Muscle layer of duodenum (tissue), 2 donors: ENCODE measurements at regions not wholly inside any gene's neighbourhood (a gene's known extent, or its start where the extent isn't known, plus 50 kb on each side); places are given as distances from the start of the nearest gene placed in this dataset.
"Not testable (repeated sequence)": the region's sequence is repeated elsewhere in the genome, so short reads cannot be mapped to it uniquely, and the experiment has no call there.

Experiments used
- H3K27ac ChIP-seq: one replicate; pipeline ENCODE4 v1.7.0; 2013; ENCODE audit warnings: mild to moderate bottlenecking, low read length
- H3K27me3 ChIP-seq: one replicate; pipeline ENCODE4 v1.7.0; 2013; ENCODE audit warnings: low read depth, mild to moderate bottlenecking, control low read depth, low read length
- H3K36me3 ChIP-seq, 2 donors: one replicate each; pipeline ENCODE4 v1.7.0; 2013; ENCODE audit warnings: low read length in 2 of 2, control low read depth in 1 of 2, mild to moderate bottlenecking in 1 of 2; ENCODE audit not compliant: insufficient read depth in 2 of 2, control insufficient read depth in 1 of 2
- H3K4me1 ChIP-seq, 2 donors: one replicate each; pipeline ENCODE4 v1.7.0; 2013; ENCODE audit warnings: low read length in 2 of 2, mild to moderate bottlenecking in 2 of 2, control low read depth in 1 of 2, moderate library complexity in 1 of 2; ENCODE audit not compliant: insufficient read depth in 2 of 2, control insufficient read depth in 1 of 2
- H3K4me3 ChIP-seq, 2 donors: one replicate each; pipeline ENCODE4 v1.7.0; 2013; ENCODE audit warnings: low read length in 2 of 2, low read depth in 1 of 2, mild to moderate bottlenecking in 1 of 2
- H3K9me3 ChIP-seq, 2 donors: one replicate each; pipeline ENCODE4 v1.7.0; 2013; ENCODE audit warnings: low read length in 2 of 2, control low read depth in 1 of 2, mild to moderate bottlenecking in 1 of 2; ENCODE audit not compliant: control insufficient read depth in 1 of 2
- donor health status: healthy.

- no peaks in the 10 kb centered on the region for H3K9me3 ChIP-seq
- H3K27ac ChIP-seq, result no peak overlapping the region
- H3K36me3 ChIP-seq, result no peaks in the 10 kb centered on the region
- no peak overlapping the region for H3K4me3 ChIP-seq
- H3K4me1 ChIP-seq, result no peaks in the 10 kb centered on the region
- no peaks in the 10 kb centered on the region for H3K27me3 ChIP-seq
Measured at GRCh38 chr13:73662833-73663232, 471.4 kb downstream of the KLF12 start.

DNA sequence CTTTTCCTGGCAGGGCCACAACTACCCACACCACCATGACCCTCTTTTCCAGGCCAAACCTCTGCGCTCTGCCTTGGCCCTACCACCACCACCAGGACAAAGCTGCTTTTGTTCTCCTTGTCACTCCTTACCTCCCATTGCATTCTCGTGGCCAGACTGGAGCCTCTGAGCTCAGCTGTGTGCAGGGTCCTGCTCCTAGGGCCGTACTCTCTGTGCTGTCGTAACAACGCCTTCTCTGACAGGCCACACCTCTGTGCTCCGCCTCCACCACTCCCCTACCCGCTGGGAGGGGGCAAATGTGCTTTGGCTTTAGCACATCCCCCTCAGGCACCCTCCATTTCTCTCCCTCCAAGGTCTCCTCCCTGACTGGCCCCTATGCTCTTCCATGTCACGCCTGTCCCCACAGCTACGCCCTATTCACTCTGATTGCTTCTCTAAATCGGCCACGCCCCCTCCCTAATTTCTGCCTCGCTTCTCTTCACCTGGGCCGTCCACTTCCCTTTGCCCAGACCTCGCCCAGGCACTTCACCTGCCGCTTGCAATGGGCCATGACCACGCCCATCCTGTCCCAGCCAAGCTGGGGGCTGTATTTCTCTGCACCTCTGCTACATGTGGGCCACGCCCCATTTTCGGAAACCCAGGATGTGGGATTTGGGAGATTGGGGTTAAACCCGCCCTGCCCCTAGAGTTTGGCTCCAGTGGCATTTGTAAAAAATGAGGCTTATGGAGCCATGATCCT lies 472.3 kb downstream of the KLF12 start:
- Histone ChIP-seq H3K36me3 (no peaks in the 10 kb centered on the region), H3K4me3 (no peak overlapping the region), H3K27ac (no peak overlapping the region), H3K9me3 (no peaks in the 10 kb centered on the region), H3K4me1 (no peaks in the 10 kb centered on the region), H3K27me3 (no peaks in the 10 kb centered on the region)

GRCh38 chr13:73661066-73661465 lies 473.1 kb downstream of the KLF12 start:
- H3K27ac ChIP-seq, result no peak overlapping the region
- H3K36me3 ChIP-seq, result no peaks in the 10 kb centered on the region
- no peaks in the 10 kb centered on the region for H3K27me3 ChIP-seq
- no peak overlapping the region for H3K4me3 ChIP-seq
- H3K4me1 ChIP-seq, result no peaks in the 10 kb centered on the region
- H3K9me3 ChIP-seq, result no peaks in the 10 kb centered on the region

GRCh38 chr13:73658639-73659038 lies 475.6 kb downstream of the KLF12 start:
- Histone ChIP-seq H3K36me3 (no peaks in the 10 kb centered on the region), H3K9me3 (no peaks in the 10 kb centered on the region), H3K27ac (no peak overlapping the region), H3K27me3 (no peaks in the 10 kb centered on the region), H3K4me1 (no peaks in the 10 kb centered on the region), H3K4me3 (no peak overlapping the region)

DNA sequence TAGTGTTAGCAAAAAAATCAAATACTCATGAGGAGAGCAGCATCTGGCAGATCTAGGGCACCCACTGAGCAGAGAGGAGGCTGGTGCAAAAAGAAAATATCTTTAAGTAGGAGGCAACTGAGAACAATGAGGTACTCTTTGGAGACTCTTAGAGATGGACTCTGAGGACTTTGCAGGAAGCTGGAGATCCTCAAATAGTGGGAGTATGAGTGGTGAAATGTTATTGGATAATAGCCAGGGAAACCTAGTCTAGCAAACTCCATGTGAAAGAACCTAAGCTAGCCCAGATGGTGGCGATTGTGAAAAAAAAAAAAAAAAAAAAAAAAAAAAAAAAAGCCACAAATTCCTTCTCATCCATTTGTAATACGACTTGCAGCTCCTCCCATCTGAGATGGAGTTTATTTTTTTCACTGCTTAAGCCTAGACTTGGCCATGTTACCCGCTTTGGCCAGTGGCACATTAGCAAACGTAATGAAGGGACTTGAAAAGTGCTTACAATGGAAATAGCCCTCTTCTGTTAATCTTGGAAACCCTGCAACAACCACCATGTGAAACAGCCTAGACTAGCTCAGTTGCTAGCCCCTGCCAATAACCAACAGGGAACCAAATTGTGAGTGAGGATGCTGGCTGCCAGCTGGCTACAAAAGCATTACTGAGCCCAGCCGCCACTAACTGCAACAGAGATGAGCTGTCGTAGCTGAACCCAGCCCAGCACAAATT lies 476.2 kb downstream of the KLF12 start:
- Histone ChIP-seq H3K4me1 (no peaks in the 10 kb centered on the region), H3K9me3 (no peaks in the 10 kb centered on the region), H3K27ac (no peak overlapping the region), H3K4me3 (no peak overlapping the region), H3K36me3 (no peaks in the 10 kb centered on the region), H3K27me3 (no peaks in the 10 kb centered on the region)

DNA sequence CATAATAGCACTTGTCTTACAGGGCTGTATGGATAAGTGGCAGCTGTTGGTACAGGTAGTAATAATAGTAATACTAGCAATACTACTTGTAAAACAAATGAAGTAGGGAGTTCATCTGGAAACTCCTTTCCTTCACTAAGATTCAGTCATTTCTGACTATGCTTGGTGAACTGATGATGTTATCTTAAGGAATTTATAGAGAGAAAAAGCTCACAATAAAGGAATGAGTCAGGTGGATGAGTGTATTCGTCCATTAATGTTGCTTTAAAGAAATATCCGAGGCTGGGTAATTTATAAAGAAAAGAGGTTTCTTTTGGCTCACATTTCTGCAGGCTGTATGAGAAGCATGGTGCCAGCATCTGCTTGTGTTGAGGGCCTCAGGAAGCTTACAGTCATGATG lies 477.3 kb downstream of the KLF12 start:
- no peak overlapping the region for H3K4me3 ChIP-seq
- no peaks in the 10 kb centered on the region for H3K27me3 ChIP-seq
- H3K27ac ChIP-seq, result no peak overlapping the region
- no peaks in the 10 kb centered on the region for H3K9me3 ChIP-seq
- H3K36me3 ChIP-seq, result no peaks in the 10 kb centered on the region
- no peaks in the 10 kb centered on the region for H3K4me1 ChIP-seq

DNA sequence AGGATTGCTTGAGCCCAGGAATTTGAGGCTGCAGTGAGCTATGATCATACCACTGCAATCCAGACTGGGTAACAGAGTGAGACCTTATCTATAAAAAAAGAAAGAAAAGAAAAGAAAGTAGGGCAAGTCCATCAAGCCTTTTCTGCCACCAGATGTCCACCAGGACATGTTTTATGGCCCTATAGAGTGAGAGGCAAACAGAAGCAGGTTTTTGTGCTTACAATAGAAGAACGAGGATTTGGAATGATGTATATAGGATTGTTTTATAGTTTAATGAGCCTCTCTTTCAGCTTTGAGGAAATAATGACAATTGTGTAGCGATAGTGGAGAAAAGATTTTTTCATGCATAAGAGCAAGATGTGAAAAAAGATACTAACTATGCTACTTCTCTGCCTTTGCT lies 480.5 kb downstream of the KLF12 start:
- Histone ChIP-seq H3K36me3 (no peaks in the 10 kb centered on the region), H3K27ac (no peak overlapping the region), H3K4me3 (no peak overlapping the region), H3K4me1 (no peaks in the 10 kb centered on the region), H3K9me3 (no peaks in the 10 kb centered on the region), H3K27me3 (no peaks in the 10 kb centered on the region)

GRCh38 chr13:73647417-73647816 lies 486.8 kb downstream of the KLF12 start:
- no peak overlapping the region for H3K4me3 ChIP-seq
- H3K9me3 ChIP-seq, result no peaks in the 10 kb centered on the region
- no peaks in the 10 kb centered on the region for H3K36me3 ChIP-seq
- H3K27me3 ChIP-seq, result no peaks in the 10 kb centered on the region
- H3K4me1 ChIP-seq, result no peaks in the 10 kb centered on the region
- H3K27ac ChIP-seq, result no peak overlapping the region

DNA sequence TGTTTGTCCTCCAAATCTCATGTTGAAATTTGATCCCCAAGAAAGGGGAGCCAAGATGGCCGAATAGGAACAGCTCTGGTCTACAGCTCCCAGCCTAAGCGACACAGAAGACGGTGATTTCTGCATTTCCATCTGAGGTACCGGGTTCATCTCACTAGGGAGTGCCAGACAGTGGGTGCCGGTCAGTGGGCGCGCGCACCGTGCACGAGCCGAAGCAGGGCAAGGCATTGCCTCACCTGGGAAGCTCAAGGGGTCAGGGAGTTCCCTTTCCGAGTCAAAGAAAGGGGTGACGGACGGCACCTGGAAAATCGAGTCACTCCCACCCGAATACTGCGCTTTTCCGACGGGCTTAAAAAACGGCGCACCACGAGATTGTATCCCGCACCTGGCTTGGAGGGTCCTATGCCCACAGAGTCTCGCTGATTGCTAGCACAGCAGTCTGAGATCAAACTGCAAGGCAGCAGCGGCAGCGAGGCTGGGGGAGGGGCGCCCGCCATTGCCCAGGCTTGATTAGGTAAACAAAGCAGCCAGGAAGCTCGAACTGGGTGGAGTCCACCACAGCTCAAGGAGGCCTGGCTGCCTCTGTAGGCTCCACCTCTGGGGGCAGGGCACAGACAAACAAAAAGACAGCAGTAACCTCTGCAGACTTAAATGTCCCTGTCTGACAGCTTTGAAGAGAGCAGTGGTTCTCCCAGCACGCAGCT lies 493.6 kb downstream of the KLF12 start:
- not testable (repeated sequence) for H3K27ac ChIP-seq, H3K9me3 ChIP-seq, H3K27me3 ChIP-seq, H3K4me1 ChIP-seq, H3K4me3 ChIP-seq, H3K36me3 ChIP-seq

- no peaks in the 10 kb centered on the region for H3K4me1 ChIP-seq
- no peak overlapping the region for H3K27ac ChIP-seq
- H3K4me3 ChIP-seq, result no peak overlapping the region
- no peaks in the 10 kb centered on the region for H3K36me3 ChIP-seq
- no peaks in the 10 kb centered on the region for H3K27me3 ChIP-seq
- H3K9me3 ChIP-seq, result no peaks in the 10 kb centered on the region
Measured at GRCh38 chr13:73635166-73635787, 498.9 kb downstream of the KLF12 start.

GRCh38 chr13:73633817-73634460 lies 500.3 kb downstream of the KLF12 start:
- Histone ChIP-seq H3K27ac (no peak overlapping the region), H3K9me3 (no peaks in the 10 kb centered on the region), H3K27me3 (no peaks in the 10 kb centered on the region), H3K36me3 (no peaks in the 10 kb centered on the region), H3K4me3 (no peak overlapping the region), H3K4me1 (no peaks in the 10 kb centered on the region)
